Renal cortical epithelial cell (primary cell): ENCODE measurements at regions not wholly inside any gene's neighbourhood (a gene's known extent, or its start where the extent isn't known, plus 50 kb on each side); places are given as distances from the start of the nearest gene placed in this dataset.
A peak's percentile ranks its signal among the peaks of the same experiment; 100 is the strongest.
"Not testable (repeated sequence)": the region's sequence is repeated elsewhere in the genome, so short reads cannot be mapped to it uniquely, and the experiment has no call there.

Experiments
- DNase-seq: peaks from one replicate; pipeline ENCODE4 v3.0.0-alpha.2; 2011; ENCODE audit warnings: low read depth

- DNase-seq, result no peak
Observed at GRCh38 chr13:43946281-43946680, 66.6 kb downstream of the LACC1 start.

GRCh38 chr13:43947897-43948458 is 68.3 kb downstream of the LACC1 start:
- DNase-seq, result no peak

- DNase-seq, result peak; percentile 36
Observed at GRCh38 chr13:43953370-43953769, 73.7 kb downstream of the LACC1 start.

GRCh38 chr13:43956975-43957374 is 77.3 kb downstream of the LACC1 start:
- DNase-seq, result not testable (repeated sequence)

GRCh38 chr13:43959291-43959690 is 79.6 kb downstream of the LACC1 start:
- DNase-seq, result no peak

- no peak for DNase-seq
Observed at GRCh38 chr13:43961909-43962308, 82.2 kb downstream of the LACC1 start.

GRCh38 chr13:43963726-43964125 is 84.0 kb downstream of the LACC1 start:
- no peak for DNase-seq

GRCh38 chr13:43964698-43965458 is 85.2 kb downstream of the LACC1 start:
- DNase-seq, result no peak

- no peak for DNase-seq
Observed at GRCh38 chr13:43965459-43965845, 85.7 kb downstream of the LACC1 start.

GRCh38 chr13:43968251-43968942 is 88.7 kb downstream of the LACC1 start:
- not testable (repeated sequence) for DNase-seq

- DNase-seq, result not testable (repeated sequence)
Observed at GRCh38 chr13:43968943-43969690, 89.4 kb downstream of the LACC1 start.

GRCh38 chr13:43969919-43970318 is 90.2 kb downstream of the LACC1 start:
- not testable (repeated sequence) for DNase-seq

- DNase-seq, result not testable (repeated sequence)
Observed at GRCh38 chr13:43970520-43971242, 91.0 kb downstream of the LACC1 start.

GRCh38 chr13:43971324-43971723 is 91.6 kb downstream of the LACC1 start:
- DNase-seq, result not testable (repeated sequence)

GRCh38 chr13:43977911-43978310 is 98.2 kb downstream of the LACC1 start:
- DNase-seq, result no peak

GRCh38 chr13:43978688-43979087 is 99.0 kb downstream of the LACC1 start:
- DNase-seq, result no peak

GRCh38 chr13:43979492-43979891 is 99.8 kb downstream of the LACC1 start:
- no peak for DNase-seq

GRCh38 chr13:43980587-43980986 is 100.9 kb downstream of the LACC1 start:
- DNase-seq, result no peak

- no peak for DNase-seq
Observed at GRCh38 chr13:43981091-43981490, 101.4 kb downstream of the LACC1 start.

- DNase-seq, result no peak
Observed at GRCh38 chr13:43981512-43982301, 102.0 kb downstream of the LACC1 start.

- DNase-seq, result no peak
Observed at GRCh38 chr13:43983373-43983772, 103.7 kb downstream of the LACC1 start.
